ENCODE measurements at regions not wholly inside any gene's neighbourhood (a gene's known extent, or its start where the extent isn't known, plus 50 kb on each side); places are given as distances from the start of the nearest gene placed in this dataset.

- TF ChIP-seq CTCF (IDR thresholded peaks at IDR 0.05) (no peak), POLR2A (IDR thresholded peaks at IDR 0.05) (no peak), POLR2AphosphoS5 (IDR thresholded peaks at IDR 0.05) (no peak)
Measured at GRCh38 chr1:243962541-243962940, 88.5 kb upstream of the ZBTB18 start.
